ENCODE measurements at regions not wholly inside any gene's neighbourhood (a gene's known extent, or its start where the extent isn't known, plus 50 kb on each side); places are given as distances from the start of the nearest gene placed in this dataset.

DNA sequence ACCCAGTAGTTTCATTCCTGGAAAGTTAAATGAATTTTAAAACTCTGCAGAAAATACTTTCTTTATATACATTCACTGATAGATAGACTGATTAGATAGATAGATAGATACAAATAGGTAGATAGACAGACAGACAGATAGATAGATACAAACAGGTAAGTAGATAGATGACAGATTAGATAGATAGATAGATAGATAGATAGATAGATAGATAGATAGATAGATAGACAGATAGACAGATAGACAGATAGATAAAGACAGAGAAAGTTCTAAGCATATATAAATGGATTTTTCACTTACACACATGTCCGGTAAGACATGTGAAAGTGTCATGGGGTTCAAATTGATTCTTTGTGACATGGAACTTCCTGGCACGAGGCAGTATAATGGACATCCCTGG is 349.7 kb downstream of the CDK5RAP2 start:
- POLR2A ChIA-PET, result no interaction called here
- no peak overlapping the region for H2AFZ ChIP-seq (ENCODE audit: low read depth, low read length)
- H3K4me3 ChIP-seq (replicated peaks in 1 of 3; ENCODE audit: insufficient read depth in 1 of 3, low read depth in 1 of 3, low read length in 3 of 3), result no peak overlapping the region
- no peak overlapping the region for H3K9ac ChIP-seq (replicated peaks; ENCODE audit: extremely low read depth, insufficient read depth, low read length)
- H3K27ac ChIP-seq (ENCODE audit: insufficient read depth, low read depth, low read length), result no peak overlapping the region
- intact Hi-C loops (cut with micrococcal nuclease), result no loop called here
- no peaks in the 10 kb centered on the region for H3K27me3 ChIP-seq (ENCODE audit: control insufficient read depth in 2 of 2, insufficient read depth in 2 of 2, low read length in 2 of 2)
- H3K9me1 ChIP-seq (replicated peaks; ENCODE audit: control insufficient read depth, extremely low read depth, insufficient read depth, low read length), result no peaks in the 10 kb centered on the region
- H3K36me3 ChIP-seq (ENCODE audit: control insufficient read depth in 2 of 2, extremely low read depth in 1 of 2, insufficient read depth in 2 of 2, low read length in 2 of 2), result no peaks in the 10 kb centered on the region
- no peaks in the 10 kb centered on the region for H4K20me1 ChIP-seq (replicated peaks; ENCODE audit: control insufficient read depth, extremely low read depth, insufficient read depth, low read length)
- no peaks in the 10 kb centered on the region for H3K4me1 ChIP-seq (ENCODE audit: control insufficient read depth, extremely low read depth, insufficient read depth, low read length)
- dilution Hi-C loops (cut with MboI; ENCODE audit: extremely low pct_ligation_motif_present, low sequenced_read_pairs), result no loop called here
- CTCF ChIA-PET, result no interaction called here
- no peak for FAIRE-seq
- no peaks in the 10 kb centered on the region for H3K9me3 ChIP-seq (replicated peaks; ENCODE audit: control insufficient read depth, insufficient read depth, low read length)
- H3K79me2 ChIP-seq (ENCODE audit: control insufficient read depth, insufficient read depth, low read length), result no peaks in the 10 kb centered on the region
- DNase-seq (ENCODE audit: low read depth, low spot score), result no peak
- no peak overlapping the region for H3K4me2 ChIP-seq (ENCODE audit: insufficient read depth, low read length)
- no TSS peak for BruUV-seq (replicated peaks)
- no peak for TF ChIP-seq POLR2AphosphoS5 (IDR thresholded peaks at IDR 0.05; ENCODE audit: insufficient read depth, low read depth, low read length)
- TF ChIP-seq EZH2 (IDR thresholded peaks at IDR 0.05; ENCODE audit: borderline replicate concordance, low read depth, low read length, severe bottlenecking), result no peak
- TF ChIP-seq MYC (IDR thresholded peaks at IDR 0.05; ENCODE audit: low read depth, low read length), result no peak
- TF ChIP-seq POLR2A (IDR thresholded peaks at IDR 0.05; ENCODE audit: low read depth, low read length), result no peak
- TF ChIP-seq, protein P1, sequence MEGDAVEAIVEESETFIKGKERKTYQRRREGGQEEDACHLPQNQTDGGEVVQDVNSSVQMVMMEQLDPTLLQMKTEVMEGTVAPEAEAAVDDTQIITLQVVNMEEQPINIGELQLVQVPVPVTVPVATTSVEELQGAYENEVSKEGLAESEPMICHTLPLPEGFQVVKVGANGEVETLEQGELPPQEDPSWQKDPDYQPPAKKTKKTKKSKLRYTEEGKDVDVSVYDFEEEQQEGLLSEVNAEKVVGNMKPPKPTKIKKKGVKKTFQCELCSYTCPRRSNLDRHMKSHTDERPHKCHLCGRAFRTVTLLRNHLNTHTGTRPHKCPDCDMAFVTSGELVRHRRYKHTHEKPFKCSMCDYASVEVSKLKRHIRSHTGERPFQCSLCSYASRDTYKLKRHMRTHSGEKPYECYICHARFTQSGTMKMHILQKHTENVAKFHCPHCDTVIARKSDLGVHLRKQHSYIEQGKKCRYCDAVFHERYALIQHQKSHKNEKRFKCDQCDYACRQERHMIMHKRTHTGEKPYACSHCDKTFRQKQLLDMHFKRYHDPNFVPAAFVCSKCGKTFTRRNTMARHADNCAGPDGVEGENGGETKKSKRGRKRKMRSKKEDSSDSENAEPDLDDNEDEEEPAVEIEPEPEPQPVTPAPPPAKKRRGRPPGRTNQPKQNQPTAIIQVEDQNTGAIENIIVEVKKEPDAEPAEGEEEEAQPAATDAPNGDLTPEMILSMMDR (IDR thresholded peaks at IDR 0.05; ENCODE audit: extremely low read depth in 1 of 2, insufficient read depth in 1 of 2, low read depth in 1 of 2, low read length in 2 of 2), result no peak

DNA sequence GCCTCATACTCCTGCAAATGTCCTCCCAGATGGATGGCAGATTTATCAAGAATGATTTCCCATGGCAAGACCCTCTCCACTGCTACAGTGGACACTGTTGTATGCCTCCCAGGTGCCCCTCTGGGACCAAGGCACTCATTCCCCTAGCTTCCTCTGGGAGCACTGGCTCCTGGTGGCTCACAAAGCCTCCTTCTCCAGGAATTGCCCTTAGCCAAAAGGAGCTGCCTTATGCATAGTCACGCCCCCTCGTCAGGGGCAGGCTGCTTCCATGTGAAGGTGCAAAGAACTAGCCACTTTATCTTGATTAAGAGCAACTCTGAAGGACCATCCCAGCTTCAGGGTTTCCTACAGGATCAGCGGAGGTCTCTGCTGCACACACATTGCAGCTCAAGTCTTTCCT is 358.1 kb downstream of the CDK5RAP2 start:
- Histone ChIP-seq H3K27me3 (ENCODE audit: control insufficient read depth in 2 of 2, insufficient read depth in 2 of 2, low read length in 2 of 2) (no peaks in the 10 kb centered on the region), H3K4me2 (ENCODE audit: insufficient read depth, low read length) (no peak overlapping the region), H3K9ac (replicated peaks; ENCODE audit: extremely low read depth, insufficient read depth, low read length) (no peak overlapping the region), H3K9me3 (replicated peaks; ENCODE audit: control insufficient read depth, insufficient read depth, low read length) (no peaks in the 10 kb centered on the region), H4K20me1 (replicated peaks; ENCODE audit: control insufficient read depth, extremely low read depth, insufficient read depth, low read length) (no peaks in the 10 kb centered on the region), H3K79me2 (ENCODE audit: control insufficient read depth, insufficient read depth, low read length) (no peaks in the 10 kb centered on the region), H3K9me1 (replicated peaks; ENCODE audit: control insufficient read depth, extremely low read depth, insufficient read depth, low read length) (no peaks in the 10 kb centered on the region), H3K36me3 (ENCODE audit: control insufficient read depth in 2 of 2, extremely low read depth in 1 of 2, insufficient read depth in 2 of 2, low read length in 2 of 2) (no peaks in the 10 kb centered on the region), H3K4me3 (replicated peaks in 1 of 3; ENCODE audit: insufficient read depth in 1 of 3, low read depth in 1 of 3, low read length in 3 of 3) (no peak overlapping the region), H2AFZ (ENCODE audit: low read depth, low read length) (no peak overlapping the region), H3K27ac (ENCODE audit: insufficient read depth, low read depth, low read length) (no peak overlapping the region), H3K4me1 (ENCODE audit: control insufficient read depth, extremely low read depth, insufficient read depth, low read length) (no peaks in the 10 kb centered on the region)
- FAIRE-seq, result no peak
- TF ChIP-seq POLR2A (IDR thresholded peaks at IDR 0.05; ENCODE audit: low read depth, low read length), result no peak
- TF ChIP-seq FOS (IDR thresholded peaks at IDR 0.05; ENCODE audit: borderline replicate concordance, insufficient read depth, low read length), result no peak
- no peak for TF ChIP-seq GATA2 (IDR thresholded peaks at IDR 0.05; ENCODE audit: insufficient read depth, insufficient read length, low read depth, low read length)
- no peak for TF ChIP-seq JUN (IDR thresholded peaks at IDR 0.05; ENCODE audit: borderline replicate concordance, insufficient read depth, insufficient read length, low read depth)
- TF ChIP-seq POLR2AphosphoS5 (IDR thresholded peaks at IDR 0.05; ENCODE audit: insufficient read depth, low read depth, low read length), result no peak
- CTCF ChIA-PET, result no interaction called here
- dilution Hi-C loops (cut with MboI; ENCODE audit: extremely low pct_ligation_motif_present, low sequenced_read_pairs) (no loop called here), intact Hi-C loops (cut with micrococcal nuclease) (no loop called here)
- no peak for DNase-seq (ENCODE audit: low read depth, low spot score)
- POLR2A ChIA-PET, result no interaction called here
- BruUV-seq (replicated peaks), result no TSS peak

All from endothelial cell of umbilical vein (primary cell).